ENCODE measurements at regions not wholly inside any gene's neighbourhood (a gene's known extent, or its start where the extent isn't known, plus 50 kb on each side); places are given as distances from the start of the nearest gene placed in this dataset.

DNA sequence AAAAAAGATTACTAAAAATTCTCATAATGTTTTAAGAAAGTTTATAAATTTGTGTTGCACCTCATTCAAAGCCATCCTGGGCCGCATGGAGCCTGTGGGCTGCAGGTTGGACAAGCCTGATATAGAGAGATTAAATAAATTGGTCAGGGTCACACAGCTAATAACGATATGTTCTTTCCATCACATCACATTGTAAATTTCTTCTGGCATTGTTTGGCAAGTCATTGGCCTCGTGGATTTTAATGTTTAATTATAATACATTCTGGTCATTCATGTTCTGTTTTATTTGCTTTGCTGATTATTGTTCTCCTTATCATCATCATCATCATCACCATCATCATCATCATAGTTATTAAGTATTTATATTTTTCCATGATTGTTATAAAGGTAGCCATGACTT is 157.3 kb downstream of the DIO2 start:
- TF ChIP-seq CTCF (IDR thresholded peaks at IDR 0.05) = no peak
- TF ChIP-seq POLR2AphosphoS5 (IDR thresholded peaks at IDR 0.05) = peak; percentile 58
- TF ChIP-seq POLR2A (IDR thresholded peaks at IDR 0.05) = no peak

All from prostate gland (tissue), 2 donors.